Thyroid gland (tissue), 4 donors: ENCODE measurements at regions not wholly inside any gene's neighbourhood (a gene's known extent, or its start where the extent isn't known, plus 50 kb on each side); places are given as distances from the start of the nearest gene placed in this dataset.

Experiments used
- DNase-seq, 2 donors: peaks; one replicate each; pipeline ENCODE4 v3.0.0-alpha.2; 2019
- H3K27ac ChIP-seq, 3 donors: fragments of 200-600 bp; sonication (generic); 1 replicate in 2 of 3; 2 replicates in 1 of 3; pipeline ENCODE4 v1.5.1; 2016 to 2019; ENCODE audit warnings: mild to moderate bottlenecking in 1 of 3, moderate library complexity in 1 of 3
- H3K27me3 ChIP-seq: fragments of 200-600 bp; sonication (generic); one replicate; pipeline ENCODE4 v1.5.1; 2019
- H3K36me3 ChIP-seq, 2 donors: fragments of 200-600 bp; sonication (generic); one replicate each; pipeline ENCODE4 v1.5.1; 2016 to 2019
- H3K4me1 ChIP-seq, 2 donors: fragments of 200-600 bp; sonication (generic); one replicate each; pipeline ENCODE4 v1.5.1; 2017 to 2019
- H3K4me3 ChIP-seq, 3 donors: fragments of 200-600 bp; sonication (generic); replicated peaks in 1 of 3; 1 replicate in 2 of 3; 2 replicates in 1 of 3; pipeline ENCODE4 v1.5.1; 2016; ENCODE audit warnings: mild to moderate bottlenecking in 1 of 3
- H3K9me3 ChIP-seq: fragments of 200-600 bp; sonication (generic); one replicate; pipeline ENCODE4 v1.5.1; 2017
- POLR2A ChIP-seq, 2 donors: fragments of 450-650 bp; IDR thresholded peaks; one replicate each; pipeline ENCODE4 v1.6.1; 2017; ENCODE audit warnings: antibody characterized with exemption in 2 of 2, mild to moderate bottlenecking in 2 of 2, moderate library complexity in 1 of 2
- WGBS, 2 donors: methylation state at CpG; one replicate each; pipeline ENCODE4 v1.1.5; 2017; 5-methylcytosine and 5-hydroxymethylcytosine counted together
- intact Hi-C: fragments of 100-400 bp; cut with DNase I; formaldehyde crosslinking; loops from one replicate; pipeline ENCODE4 v1.15.1; 2023
- TF ChIP-seq, protein P1 (sequence below), 6 experiments: fragments of 200-600 bp in 3 of 6; fragments of 450-650 bp in 3 of 6; sonication (generic) in 3 of 6; IDR thresholded peaks; one replicate each; pipeline ENCODE4 v1.5.1; 2016 to 2019; ENCODE audit warnings: antibody characterized with exemption in 6 of 6, mild to moderate bottlenecking in 2 of 6, inconsistent platforms in 1 of 6, moderate library complexity in 1 of 6

DNA sequence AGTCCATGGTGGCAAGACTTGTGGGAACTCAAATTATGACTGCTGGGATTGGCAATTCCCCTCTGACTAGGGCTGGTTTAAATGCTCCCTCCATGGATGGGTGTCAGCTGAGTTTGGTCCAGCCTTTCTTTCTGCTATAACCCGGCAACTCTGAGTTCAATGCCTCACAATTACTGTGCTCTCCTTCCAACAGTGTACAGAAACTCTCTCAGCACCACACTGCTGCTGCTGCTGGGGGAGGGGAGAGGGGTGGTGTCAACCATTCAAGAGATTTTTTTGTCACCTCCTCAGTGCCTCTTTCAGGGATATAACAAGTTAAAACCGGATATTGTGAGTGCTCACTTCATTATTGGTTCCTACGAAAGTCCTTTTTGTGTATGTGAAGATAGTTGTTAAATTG is 830.3 kb upstream of the NXPH2 start:
- H3K27ac ChIP-seq: no peak overlapping the region
- no peaks in the 10 kb centered on the region for H3K9me3 ChIP-seq
- 63 to 75% methylated on average over 3 of the region's 3 CpGs for WGBS, 2 donors
- no peak overlapping the region for H3K4me3 ChIP-seq
- no peaks in the 10 kb centered on the region for H3K4me1 ChIP-seq
- no peak for TF ChIP-seq POLR2A (IDR thresholded peaks at IDR 0.05)
- no peaks in the 10 kb centered on the region for H3K27me3 ChIP-seq
- H3K36me3 ChIP-seq: no peaks in the 10 kb centered on the region
- intact Hi-C loops: no loop called here
- no peak for DNase-seq

DNA sequence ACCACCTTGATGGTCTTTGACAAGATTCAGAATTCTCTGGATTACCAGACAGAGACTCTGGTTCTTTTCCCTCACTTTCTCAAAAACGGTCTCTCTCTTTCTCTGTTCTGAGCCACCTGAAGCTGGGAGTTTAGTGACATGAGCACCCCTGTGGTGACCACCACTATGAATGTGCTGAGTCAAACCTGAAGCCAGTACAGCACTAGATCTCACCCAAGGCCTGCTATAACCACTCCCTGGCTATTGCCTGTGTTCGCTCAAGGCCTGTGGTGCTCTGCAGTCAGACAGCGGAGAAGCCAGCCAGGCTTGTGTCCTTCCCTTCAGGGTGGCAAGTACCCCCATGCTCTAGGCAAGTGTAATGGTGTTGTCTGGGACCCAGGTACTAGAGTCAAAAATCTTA is 828.9 kb upstream of the NXPH2 start:
- no peak overlapping the region for H3K4me3 ChIP-seq
- no peak for TF ChIP-seq POLR2A (IDR thresholded peaks at IDR 0.05)
- TF ChIP-seq, protein P1, sequence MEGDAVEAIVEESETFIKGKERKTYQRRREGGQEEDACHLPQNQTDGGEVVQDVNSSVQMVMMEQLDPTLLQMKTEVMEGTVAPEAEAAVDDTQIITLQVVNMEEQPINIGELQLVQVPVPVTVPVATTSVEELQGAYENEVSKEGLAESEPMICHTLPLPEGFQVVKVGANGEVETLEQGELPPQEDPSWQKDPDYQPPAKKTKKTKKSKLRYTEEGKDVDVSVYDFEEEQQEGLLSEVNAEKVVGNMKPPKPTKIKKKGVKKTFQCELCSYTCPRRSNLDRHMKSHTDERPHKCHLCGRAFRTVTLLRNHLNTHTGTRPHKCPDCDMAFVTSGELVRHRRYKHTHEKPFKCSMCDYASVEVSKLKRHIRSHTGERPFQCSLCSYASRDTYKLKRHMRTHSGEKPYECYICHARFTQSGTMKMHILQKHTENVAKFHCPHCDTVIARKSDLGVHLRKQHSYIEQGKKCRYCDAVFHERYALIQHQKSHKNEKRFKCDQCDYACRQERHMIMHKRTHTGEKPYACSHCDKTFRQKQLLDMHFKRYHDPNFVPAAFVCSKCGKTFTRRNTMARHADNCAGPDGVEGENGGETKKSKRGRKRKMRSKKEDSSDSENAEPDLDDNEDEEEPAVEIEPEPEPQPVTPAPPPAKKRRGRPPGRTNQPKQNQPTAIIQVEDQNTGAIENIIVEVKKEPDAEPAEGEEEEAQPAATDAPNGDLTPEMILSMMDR (IDR thresholded peaks at IDR 0.05): no peak
- 73 to 96% methylated on average over 2 to 3 of the region's 3 CpGs for WGBS, 2 donors
- intact Hi-C loops: no loop called here
- no peaks in the 10 kb centered on the region for H3K4me1 ChIP-seq
- no peaks in the 10 kb centered on the region for H3K9me3 ChIP-seq
- no peak for DNase-seq
- H3K36me3 ChIP-seq: no peaks in the 10 kb centered on the region
- no peaks in the 10 kb centered on the region for H3K27me3 ChIP-seq
- no peak overlapping the region for H3K27ac ChIP-seq

DNA sequence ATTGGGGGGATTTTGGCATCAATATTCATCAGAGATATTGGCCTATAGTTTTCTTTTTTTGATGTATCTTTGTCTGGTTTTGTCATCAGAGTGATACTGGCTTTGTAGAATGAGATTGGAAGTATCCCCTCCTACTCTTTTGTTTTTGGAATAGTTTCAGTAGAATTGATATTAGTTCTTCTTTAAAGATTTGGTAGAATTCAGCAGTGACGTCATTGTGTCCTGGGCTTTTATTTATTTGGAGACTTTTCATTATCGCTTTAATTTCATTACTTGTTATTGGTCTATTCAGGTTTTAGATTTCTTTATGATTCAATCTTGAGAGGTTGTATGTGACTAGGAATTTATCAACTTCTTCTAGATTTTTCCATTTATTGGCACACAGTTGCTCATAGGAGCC is 825.5 kb upstream of the NXPH2 start:
- Histone ChIP-seq H3K27me3 (no peaks in the 10 kb centered on the region), H3K4me3 (no peak overlapping the region), H3K27ac (no peak overlapping the region), H3K4me1 (no peaks in the 10 kb centered on the region), H3K9me3 (no peaks in the 10 kb centered on the region), H3K36me3 (no peaks in the 10 kb centered on the region)
- TF ChIP-seq POLR2A (IDR thresholded peaks at IDR 0.05): no peak
- TF ChIP-seq, protein P1 (IDR thresholded peaks at IDR 0.05): no peak
- 95 to 97% methylated on average over 2 of the region's 2 CpGs for WGBS, 2 donors
- intact Hi-C loops: no loop called here
- DNase-seq: no peak

DNA sequence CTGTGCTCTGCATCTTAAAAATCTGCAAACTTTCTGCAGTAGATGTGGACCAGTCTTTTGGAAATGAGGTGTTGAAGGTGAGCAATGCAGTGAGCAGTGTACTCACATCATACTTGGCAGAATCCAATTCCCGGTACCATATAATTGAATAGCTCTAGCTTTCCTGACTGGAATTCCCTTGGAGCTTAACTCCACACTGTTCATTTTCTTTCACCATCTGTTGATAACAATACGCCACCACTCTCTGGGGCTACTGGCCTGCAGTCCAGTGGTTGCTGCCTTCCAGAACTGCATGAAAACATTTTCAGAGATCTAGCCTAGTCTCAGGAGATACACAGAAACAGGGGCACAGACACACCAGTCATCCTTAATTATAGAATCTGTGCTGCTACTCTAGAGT is 820.0 kb upstream of the NXPH2 start:
- Histone ChIP-seq H3K27ac (no peak overlapping the region), H3K4me3 (no peak overlapping the region), H3K4me1 (no peaks in the 10 kb centered on the region), H3K27me3 (no peaks in the 10 kb centered on the region), H3K36me3 (no peaks in the 10 kb centered on the region), H3K9me3 (no peaks in the 10 kb centered on the region)
- TF ChIP-seq POLR2A (IDR thresholded peaks at IDR 0.05): no peak
- TF ChIP-seq, protein P1 (IDR thresholded peaks at IDR 0.05): no peak
- WGBS, 2 donors: 48 to 59% methylated on average over 2 of the region's 2 CpGs
- no peak for DNase-seq
- intact Hi-C loops: no loop called here

DNA sequence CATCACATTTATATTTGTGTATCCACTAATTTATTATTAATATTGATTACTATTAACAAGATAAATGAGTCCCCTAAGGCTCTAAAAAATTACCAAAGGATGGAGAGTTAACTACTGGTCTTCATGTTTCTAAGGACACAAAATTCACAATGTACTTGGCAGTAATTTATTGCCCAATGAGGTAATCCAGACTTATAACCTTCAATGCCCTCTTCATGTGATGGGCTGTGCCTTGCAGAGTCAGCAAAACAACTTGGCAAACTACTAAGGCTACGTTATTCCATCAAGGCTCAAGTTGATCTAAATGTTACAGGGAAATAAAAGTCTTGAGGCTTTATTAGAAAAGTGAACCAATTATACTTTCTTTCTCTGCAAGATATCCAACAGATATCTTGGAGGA is 804.9 kb upstream of the NXPH2 start:
- no peak overlapping the region for H3K4me3 ChIP-seq
- intact Hi-C loops: no loop called here
- H3K9me3 ChIP-seq: no peaks in the 10 kb centered on the region
- no peak overlapping the region for H3K27ac ChIP-seq
- TF ChIP-seq, protein P1 (IDR thresholded peaks at IDR 0.05): no peak
- TF ChIP-seq POLR2A (IDR thresholded peaks at IDR 0.05): no peak
- WGBS, 2 donors: 50 to 63% methylated on average over 1 of the region's 1 CpG
- DNase-seq: no peak
- no peaks in the 10 kb centered on the region for H3K4me1 ChIP-seq
- no peaks in the 10 kb centered on the region for H3K27me3 ChIP-seq
- no peaks in the 10 kb centered on the region for H3K36me3 ChIP-seq

DNA sequence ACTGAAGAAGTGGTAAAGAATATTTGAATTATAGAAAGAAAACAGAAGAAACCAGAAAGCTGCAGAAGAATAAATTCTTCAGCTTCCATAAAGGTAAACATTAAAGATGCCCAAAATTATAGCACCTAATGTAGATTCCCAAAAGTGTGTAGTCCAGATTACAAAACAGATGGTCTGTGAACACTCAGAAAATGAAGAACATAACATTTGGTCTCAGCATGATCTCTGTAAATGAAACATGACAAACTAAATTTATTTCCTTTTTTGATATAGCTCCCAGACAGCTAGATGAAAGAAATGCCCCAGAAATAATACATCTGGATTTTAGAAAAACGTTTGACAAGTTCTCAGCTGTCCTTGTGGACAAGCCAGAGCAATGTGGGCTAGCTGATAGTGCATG is 794.2 kb upstream of the NXPH2 start:
- DNase-seq: no peak
- Histone ChIP-seq H3K4me1 (no peaks in the 10 kb centered on the region), H3K9me3 (no peaks in the 10 kb centered on the region), H3K4me3 (no peak overlapping the region), H3K27ac (no peak overlapping the region), H3K27me3 (no peaks in the 10 kb centered on the region), H3K36me3 (no peaks in the 10 kb centered on the region)
- WGBS, 2 donors: 6 to 8% methylated on average over 1 of the region's 1 CpG
- intact Hi-C loops: no loop called here
- TF ChIP-seq POLR2A (IDR thresholded peaks at IDR 0.05): no peak
- TF ChIP-seq, protein P1 (IDR thresholded peaks at IDR 0.05): no peak
